Kidney epithelial cell (primary cell): ENCODE measurements at regions not wholly inside any gene's neighbourhood (a gene's known extent, or its start where the extent isn't known, plus 50 kb on each side); places are given as distances from the start of the nearest gene placed in this dataset.

Source experiments
- DNase-seq: peaks from one replicate; pipeline ENCODE4 v3.0.0-alpha.2; 2010; ENCODE audit warnings: low read depth
- H3K27me3 ChIP-seq: 2 replicates; pipeline ENCODE4 v1.6.0; 2011; ENCODE audit warnings: low read length; ENCODE audit not compliant: control insufficient read depth, insufficient read depth
- H3K36me3 ChIP-seq: 2 replicates; pipeline ENCODE4 v1.5.1; 2011; ENCODE audit warnings: low read length; ENCODE audit not compliant: control insufficient read depth, insufficient read depth
- H3K4me3 ChIP-seq: 2 replicates; pipeline ENCODE4 v1.5.1; 2011; ENCODE audit warnings: low read depth, mild to moderate bottlenecking, control low read depth, low read length
- TF ChIP-seq, protein P1 (sequence below): IDR thresholded peaks from 2 replicates; pipeline ENCODE4 v1.5.1; 2011; ENCODE audit warnings: mild to moderate bottlenecking, moderate library complexity, low read length, control low read depth, inconsistent platforms; ENCODE audit not compliant: insufficient read depth, poor library complexity, severe bottlenecking

DNA sequence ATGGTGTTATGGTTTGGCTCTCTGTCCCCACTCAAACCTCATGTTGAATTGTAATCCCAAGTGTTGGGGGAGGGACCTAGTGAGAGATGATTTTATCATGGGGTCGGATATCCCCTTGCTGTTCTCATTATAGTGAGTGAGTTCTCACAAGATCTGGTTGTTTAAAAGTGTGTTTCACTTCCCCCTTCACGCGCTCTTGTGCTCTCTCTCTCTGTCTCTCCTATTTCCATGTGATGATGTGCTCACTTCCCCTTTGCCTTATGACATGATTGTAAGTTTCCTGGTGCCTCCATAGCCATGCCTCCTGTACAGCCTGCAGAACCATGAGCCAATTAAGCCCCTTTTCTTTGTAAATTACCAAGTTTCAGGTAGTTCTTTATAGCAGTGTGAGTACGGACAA is 765.1 kb downstream of the KCNA4 start:
- no peaks in the 10 kb centered on the region for H3K27me3 ChIP-seq
- no peaks in the 10 kb centered on the region for H3K36me3 ChIP-seq
- no peak for DNase-seq
- H3K4me3 ChIP-seq, result no peak overlapping the region
- TF ChIP-seq, protein P1, sequence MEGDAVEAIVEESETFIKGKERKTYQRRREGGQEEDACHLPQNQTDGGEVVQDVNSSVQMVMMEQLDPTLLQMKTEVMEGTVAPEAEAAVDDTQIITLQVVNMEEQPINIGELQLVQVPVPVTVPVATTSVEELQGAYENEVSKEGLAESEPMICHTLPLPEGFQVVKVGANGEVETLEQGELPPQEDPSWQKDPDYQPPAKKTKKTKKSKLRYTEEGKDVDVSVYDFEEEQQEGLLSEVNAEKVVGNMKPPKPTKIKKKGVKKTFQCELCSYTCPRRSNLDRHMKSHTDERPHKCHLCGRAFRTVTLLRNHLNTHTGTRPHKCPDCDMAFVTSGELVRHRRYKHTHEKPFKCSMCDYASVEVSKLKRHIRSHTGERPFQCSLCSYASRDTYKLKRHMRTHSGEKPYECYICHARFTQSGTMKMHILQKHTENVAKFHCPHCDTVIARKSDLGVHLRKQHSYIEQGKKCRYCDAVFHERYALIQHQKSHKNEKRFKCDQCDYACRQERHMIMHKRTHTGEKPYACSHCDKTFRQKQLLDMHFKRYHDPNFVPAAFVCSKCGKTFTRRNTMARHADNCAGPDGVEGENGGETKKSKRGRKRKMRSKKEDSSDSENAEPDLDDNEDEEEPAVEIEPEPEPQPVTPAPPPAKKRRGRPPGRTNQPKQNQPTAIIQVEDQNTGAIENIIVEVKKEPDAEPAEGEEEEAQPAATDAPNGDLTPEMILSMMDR, result no peak

DNA sequence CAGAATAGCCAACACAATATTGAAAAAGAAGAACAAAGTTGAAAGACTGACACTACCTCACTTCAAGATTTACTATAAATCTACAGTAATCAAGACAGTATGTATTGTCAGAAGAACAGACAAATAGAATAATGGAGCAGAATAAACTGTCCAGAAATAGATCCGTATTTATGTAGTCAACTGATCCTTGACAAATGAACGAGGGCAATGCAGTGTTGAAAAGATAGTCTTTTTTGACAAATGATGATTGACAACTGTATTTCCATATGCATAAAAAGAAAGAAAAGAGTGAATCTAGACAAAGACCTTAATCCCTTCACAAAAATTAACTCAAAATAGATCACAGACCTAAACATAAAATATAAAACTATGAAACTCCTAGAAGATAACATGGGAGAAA is 767.1 kb downstream of the KCNA4 start:
- DNase-seq, result no peak
- Histone ChIP-seq H3K27me3 (no peaks in the 10 kb centered on the region), H3K36me3 (no peaks in the 10 kb centered on the region), H3K4me3 (no peak overlapping the region)
- TF ChIP-seq, protein P1, result no peak

GRCh38 chr11:29244355-29244754 is 772.5 kb downstream of the KCNA4 start:
- Histone ChIP-seq H3K4me3 (no peak overlapping the region), H3K36me3 (no peaks in the 10 kb centered on the region), H3K27me3 (no peaks in the 10 kb centered on the region)
- TF ChIP-seq, protein P1, result no peak
- no peak for DNase-seq

DNA sequence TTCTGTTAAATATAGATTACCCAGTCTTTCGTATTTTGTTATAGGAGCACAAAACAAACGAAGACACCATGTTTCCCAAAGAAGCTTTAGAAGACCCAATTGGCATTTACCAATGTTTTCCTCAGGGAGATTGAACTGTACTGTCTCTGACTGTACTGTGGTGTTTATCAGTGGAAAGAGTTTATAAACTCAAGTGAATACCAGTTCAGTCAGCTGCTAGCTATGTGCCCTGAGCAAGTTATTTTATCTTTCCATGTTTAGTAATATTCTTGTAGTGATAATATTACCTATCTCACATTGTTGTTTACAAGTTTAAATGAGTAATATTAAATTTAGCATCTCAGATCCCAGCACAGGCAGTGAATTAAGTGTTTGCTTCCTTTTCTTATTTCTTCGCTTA is 773.2 kb downstream of the KCNA4 start:
- Histone ChIP-seq H3K4me3 (no peak overlapping the region), H3K27me3 (no peaks in the 10 kb centered on the region), H3K36me3 (no peaks in the 10 kb centered on the region)
- TF ChIP-seq, protein P1, result no peak
- DNase-seq, result no peak

DNA sequence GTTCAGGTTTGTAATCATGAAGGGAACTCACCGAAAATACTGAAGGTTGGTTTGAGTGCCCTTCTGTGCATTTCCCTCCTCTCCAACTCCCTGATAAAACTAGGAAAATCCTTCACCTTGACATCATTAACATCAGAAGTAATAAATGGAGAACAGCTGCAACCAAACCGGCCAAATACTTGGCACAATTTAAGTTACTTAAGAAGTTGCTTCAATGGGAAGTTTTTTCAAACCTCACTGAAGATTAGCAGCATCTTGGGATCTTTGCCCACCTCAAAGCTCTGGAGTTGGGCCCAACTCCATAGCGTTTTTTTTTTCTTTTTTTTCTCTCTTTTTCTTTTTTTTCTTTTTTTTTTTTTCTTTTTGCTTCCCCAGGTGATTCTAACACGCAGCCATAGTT is 784.8 kb downstream of the KCNA4 start:
- no peaks in the 10 kb centered on the region for H3K27me3 ChIP-seq
- H3K36me3 ChIP-seq, result no peaks in the 10 kb centered on the region
- TF ChIP-seq, protein P1, result no peak
- no peak overlapping the region for H3K4me3 ChIP-seq
- DNase-seq, result no peak

GRCh38 chr11:29231586-29231985 is 785.2 kb downstream of the KCNA4 start:
- no peaks in the 10 kb centered on the region for H3K36me3 ChIP-seq
- H3K27me3 ChIP-seq, result no peaks in the 10 kb centered on the region
- DNase-seq, result no peak
- H3K4me3 ChIP-seq, result no peak overlapping the region
- TF ChIP-seq, protein P1, result no peak
